NCI-H146 (cell line): ENCODE measurements at regions not wholly inside any gene's neighbourhood (a gene's known extent, or its start where the extent isn't known, plus 50 kb on each side); places are given as distances from the start of the nearest gene placed in this dataset.
"Not testable (repeated sequence)": the region's sequence is repeated elsewhere in the genome, so short reads cannot be mapped to it uniquely, and the experiment has no call there.

Source experiments
- DNase-seq: peaks from one replicate; lab custom pipeline; 2025; lab: John Stamatoyannopoulos, UW

DNA sequence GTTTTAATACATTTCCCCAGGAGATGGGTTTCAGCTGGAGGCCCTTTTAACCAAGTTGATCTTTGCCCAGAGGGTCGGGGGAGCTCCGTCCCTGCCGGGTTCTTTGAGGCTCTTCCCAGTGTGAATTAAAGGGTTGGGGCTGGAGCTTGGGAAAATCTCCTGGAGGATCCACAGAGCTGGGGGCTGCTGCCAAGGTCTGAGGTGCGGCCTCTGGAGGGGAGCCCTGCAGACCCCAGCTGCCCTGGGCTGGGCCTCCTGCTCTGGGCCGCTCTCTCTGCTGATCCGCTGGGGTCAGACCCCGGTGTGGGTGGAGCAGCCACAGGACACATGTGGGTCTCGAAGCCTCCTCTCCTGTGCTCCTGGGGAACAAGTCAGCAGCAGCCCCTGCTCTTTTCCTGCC, 51.4 kb upstream of the SFSWAP start:
- not testable (repeated sequence) for DNase-seq

DNA sequence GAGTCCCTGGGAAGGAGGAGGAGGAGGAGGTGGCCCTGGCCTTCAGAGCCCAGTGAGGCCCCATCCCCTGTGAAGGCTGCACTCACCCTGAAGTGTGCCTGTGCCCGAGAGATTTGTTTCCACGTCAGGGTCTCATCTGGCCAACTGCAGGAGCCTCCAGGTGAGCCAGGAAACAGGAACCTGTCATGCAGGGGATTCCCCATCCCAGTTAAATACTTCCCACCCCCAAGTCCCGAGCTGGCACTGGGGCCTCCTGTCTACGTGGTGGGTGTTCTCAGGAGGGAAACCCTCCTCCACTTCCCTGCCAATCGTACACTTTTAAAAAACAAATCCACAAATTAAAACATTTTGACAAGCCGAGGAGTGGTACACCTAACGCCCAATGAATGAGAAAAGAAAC, 50.9 kb upstream of the SFSWAP start:
- DNase-seq = not testable (repeated sequence)

DNA sequence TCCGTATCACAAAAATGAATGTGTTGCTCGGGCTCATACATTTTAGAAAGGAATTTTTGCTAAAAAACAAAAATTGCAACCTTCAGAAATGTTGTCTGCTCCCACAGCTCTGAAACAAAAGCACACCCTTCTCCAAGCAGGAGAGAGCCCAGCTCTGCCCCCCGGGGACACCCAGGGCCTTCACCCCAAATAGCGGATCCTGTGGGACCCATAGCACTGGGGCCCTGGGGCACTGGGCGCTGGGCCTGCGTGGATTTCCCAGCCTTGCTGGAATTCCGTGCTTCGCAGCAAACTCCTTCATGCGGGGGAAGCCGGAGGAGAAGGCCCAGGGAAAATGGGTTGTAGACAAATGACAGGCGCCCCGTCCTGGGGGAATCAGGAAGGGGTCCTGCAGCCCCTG, 50.5 kb upstream of the SFSWAP start:
- not testable (repeated sequence) for DNase-seq
